ENCODE measurements at regions not wholly inside any gene's neighbourhood (a gene's known extent, or its start where the extent isn't known, plus 50 kb on each side); places are given as distances from the start of the nearest gene placed in this dataset.

- 88 to 100% methylated on average over 1 of the region's 2 CpGs for WGBS, 2 experiments
- Histone ChIP-seq H3K4me1 (ENCODE audit: control insufficient read depth, insufficient read depth, low read length) (no peaks in the 10 kb centered on the region), H3K36me3 (ENCODE audit: control insufficient read depth, insufficient read depth, low read length) (no peaks in the 10 kb centered on the region), H3K27ac (ENCODE audit: insufficient read depth, low read depth, low read length, poor library complexity, severe bottlenecking) (no peak overlapping the region), H3K4me3 (ENCODE audit: insufficient read depth, low read depth, low read length) (no peak overlapping the region), H3K9me3 (ENCODE audit: control insufficient read depth, low read length) (no peaks in the 10 kb centered on the region), H3K27me3 (ENCODE audit: control insufficient read depth, insufficient read depth, low read length, poor library complexity, severe bottlenecking) (no peaks in the 10 kb centered on the region)
Observed at GRCh38 chr3:153649286-153649839, 471.8 kb upstream of the ARHGEF26 start.

GRCh38 chr3:153652076-153652475 is 469.1 kb upstream of the ARHGEF26 start:
- Histone ChIP-seq H3K4me1 (ENCODE audit: control insufficient read depth, insufficient read depth, low read length) (no peaks in the 10 kb centered on the region), H3K9me3 (ENCODE audit: control insufficient read depth, low read length) (no peaks in the 10 kb centered on the region), H3K27me3 (ENCODE audit: control insufficient read depth, insufficient read depth, low read length, poor library complexity, severe bottlenecking) (no peaks in the 10 kb centered on the region), H3K36me3 (ENCODE audit: control insufficient read depth, insufficient read depth, low read length) (no peaks in the 10 kb centered on the region), H3K4me3 (ENCODE audit: insufficient read depth, low read depth, low read length) (no peak overlapping the region), H3K27ac (ENCODE audit: insufficient read depth, low read depth, low read length, poor library complexity, severe bottlenecking) (no peak overlapping the region)

GRCh38 chr3:153657046-153657445 is 464.1 kb upstream of the ARHGEF26 start:
- Histone ChIP-seq H3K4me1 (ENCODE audit: control insufficient read depth, insufficient read depth, low read length) (no peaks in the 10 kb centered on the region), H3K36me3 (ENCODE audit: control insufficient read depth, insufficient read depth, low read length) (no peaks in the 10 kb centered on the region), H3K4me3 (ENCODE audit: insufficient read depth, low read depth, low read length) (no peak overlapping the region), H3K27ac (ENCODE audit: insufficient read depth, low read depth, low read length, poor library complexity, severe bottlenecking) (no peak overlapping the region), H3K9me3 (ENCODE audit: control insufficient read depth, low read length) (no peaks in the 10 kb centered on the region), H3K27me3 (ENCODE audit: control insufficient read depth, insufficient read depth, low read length, poor library complexity, severe bottlenecking) (no peaks in the 10 kb centered on the region)

GRCh38 chr3:153657461-153657860 is 463.7 kb upstream of the ARHGEF26 start:
- Histone ChIP-seq H3K9me3 (ENCODE audit: control insufficient read depth, low read length) (no peaks in the 10 kb centered on the region), H3K27ac (ENCODE audit: insufficient read depth, low read depth, low read length, poor library complexity, severe bottlenecking) (no peak overlapping the region), H3K4me3 (ENCODE audit: insufficient read depth, low read depth, low read length) (no peak overlapping the region), H3K4me1 (ENCODE audit: control insufficient read depth, insufficient read depth, low read length) (no peaks in the 10 kb centered on the region), H3K27me3 (ENCODE audit: control insufficient read depth, insufficient read depth, low read length, poor library complexity, severe bottlenecking) (no peaks in the 10 kb centered on the region), H3K36me3 (ENCODE audit: control insufficient read depth, insufficient read depth, low read length) (no peaks in the 10 kb centered on the region)
- 84 to 94% methylated on average over 3 of the region's 3 CpGs for WGBS, 2 experiments

GRCh38 chr3:153658136-153658535 is 463.1 kb upstream of the ARHGEF26 start:
- H3K27me3 ChIP-seq (ENCODE audit: control insufficient read depth, insufficient read depth, low read length, poor library complexity, severe bottlenecking), result no peaks in the 10 kb centered on the region

GRCh38 chr3:153666991-153667740 is 454.0 kb upstream of the ARHGEF26 start:
- no peaks in the 10 kb centered on the region for H3K36me3 ChIP-seq (ENCODE audit: control insufficient read depth, insufficient read depth, low read length)
- 87 to 90% methylated on average over 6 to 7 of the region's 7 CpGs for WGBS, 2 experiments
- H3K27me3 ChIP-seq (ENCODE audit: control insufficient read depth, insufficient read depth, low read length, poor library complexity, severe bottlenecking), result no peaks in the 10 kb centered on the region
- H3K27ac ChIP-seq (ENCODE audit: insufficient read depth, low read depth, low read length, poor library complexity, severe bottlenecking), result no peak overlapping the region
- H3K4me1 ChIP-seq (ENCODE audit: control insufficient read depth, insufficient read depth, low read length), result no peaks in the 10 kb centered on the region
- no peak overlapping the region for H3K4me3 ChIP-seq (ENCODE audit: insufficient read depth, low read depth, low read length)
- no peaks in the 10 kb centered on the region for H3K9me3 ChIP-seq (ENCODE audit: control insufficient read depth, low read length)

More at GRCh38 chr3:153658136-153658535, 463.1 kb upstream of the ARHGEF26 start:
- Histone ChIP-seq H3K4me1 (ENCODE audit: control insufficient read depth, insufficient read depth, low read length) (no peaks in the 10 kb centered on the region), H3K4me3 (ENCODE audit: insufficient read depth, low read depth, low read length) (no peak overlapping the region), H3K27ac (ENCODE audit: insufficient read depth, low read depth, low read length, poor library complexity, severe bottlenecking) (no peak overlapping the region), H3K9me3 (ENCODE audit: control insufficient read depth, low read length) (no peaks in the 10 kb centered on the region), H3K36me3 (ENCODE audit: control insufficient read depth, insufficient read depth, low read length) (no peaks in the 10 kb centered on the region)

- no peak overlapping the region for H3K4me3 ChIP-seq (ENCODE audit: insufficient read depth, low read depth, low read length)
- H3K27me3 ChIP-seq (ENCODE audit: control insufficient read depth, insufficient read depth, low read length, poor library complexity, severe bottlenecking), result no peaks in the 10 kb centered on the region
- 86 to 93% methylated on average over 2 of the region's 3 CpGs for WGBS, 2 experiments
- H3K27ac ChIP-seq (ENCODE audit: insufficient read depth, low read depth, low read length, poor library complexity, severe bottlenecking), result no peak overlapping the region
- no peaks in the 10 kb centered on the region for H3K36me3 ChIP-seq (ENCODE audit: control insufficient read depth, insufficient read depth, low read length)
- no peaks in the 10 kb centered on the region for H3K9me3 ChIP-seq (ENCODE audit: control insufficient read depth, low read length)
- no peaks in the 10 kb centered on the region for H3K4me1 ChIP-seq (ENCODE audit: control insufficient read depth, insufficient read depth, low read length)
Observed at GRCh38 chr3:153669527-153669926, 451.7 kb upstream of the ARHGEF26 start.

- no peaks in the 10 kb centered on the region for H3K9me3 ChIP-seq (ENCODE audit: control insufficient read depth, low read length)
- no peaks in the 10 kb centered on the region for H3K4me1 ChIP-seq (ENCODE audit: control insufficient read depth, insufficient read depth, low read length)
- H3K4me3 ChIP-seq (ENCODE audit: insufficient read depth, low read depth, low read length), result no peak overlapping the region
- H3K36me3 ChIP-seq (ENCODE audit: control insufficient read depth, insufficient read depth, low read length), result no peaks in the 10 kb centered on the region
- no peak overlapping the region for H3K27ac ChIP-seq (ENCODE audit: insufficient read depth, low read depth, low read length, poor library complexity, severe bottlenecking)
- 83 to 84% methylated on average over 3 of the region's 3 CpGs for WGBS, 2 experiments
- H3K27me3 ChIP-seq (ENCODE audit: control insufficient read depth, insufficient read depth, low read length, poor library complexity, severe bottlenecking), result no peaks in the 10 kb centered on the region
Observed at GRCh38 chr3:153670577-153670976, 450.6 kb upstream of the ARHGEF26 start.

- no peaks in the 10 kb centered on the region for H3K4me1 ChIP-seq (ENCODE audit: control insufficient read depth, insufficient read depth, low read length)
- H3K27ac ChIP-seq (ENCODE audit: insufficient read depth, low read depth, low read length, poor library complexity, severe bottlenecking), result no peak overlapping the region
- H3K36me3 ChIP-seq (ENCODE audit: control insufficient read depth, insufficient read depth, low read length), result no peaks in the 10 kb centered on the region
- no peaks in the 10 kb centered on the region for H3K27me3 ChIP-seq (ENCODE audit: control insufficient read depth, insufficient read depth, low read length, poor library complexity, severe bottlenecking)
- H3K4me3 ChIP-seq (ENCODE audit: insufficient read depth, low read depth, low read length), result no peak overlapping the region
- no peaks in the 10 kb centered on the region for H3K9me3 ChIP-seq (ENCODE audit: control insufficient read depth, low read length)
- 86 to 96% methylated on average over 1 to 2 of the region's 2 CpGs for WGBS, 2 experiments
Observed at GRCh38 chr3:153673853-153674252, 447.3 kb upstream of the ARHGEF26 start.

GRCh38 chr3:153679714-153680113 is 441.5 kb upstream of the ARHGEF26 start:
- Histone ChIP-seq H3K9me3 (ENCODE audit: control insufficient read depth, low read length) (no peaks in the 10 kb centered on the region), H3K27ac (ENCODE audit: insufficient read depth, low read depth, low read length, poor library complexity, severe bottlenecking) (no peak overlapping the region), H3K36me3 (ENCODE audit: control insufficient read depth, insufficient read depth, low read length) (no peaks in the 10 kb centered on the region), H3K4me3 (ENCODE audit: insufficient read depth, low read depth, low read length) (no peak overlapping the region), H3K4me1 (ENCODE audit: control insufficient read depth, insufficient read depth, low read length) (no peaks in the 10 kb centered on the region), H3K27me3 (ENCODE audit: control insufficient read depth, insufficient read depth, low read length, poor library complexity, severe bottlenecking) (no peaks in the 10 kb centered on the region)
